Stimulated activated CD8-positive, alpha-beta memory T cell treated with anti-CD3 and anti-CD28 coated beads, Interleukin-15, amount 100 ng/mL, for 24 hours (primary cell): ENCODE measurements at regions not wholly inside any gene's neighbourhood (a gene's known extent, or its start where the extent isn't known, plus 50 kb on each side); places are given as distances from the start of the nearest gene placed in this dataset.

ENCODE experiments used
- DNase-seq: peaks from one replicate; pipeline ENCODE4 v3.0.0-alpha.2; 2020; ENCODE audit warnings: low read depth

GRCh38 chr1:144322598-144322997 lies 50.8 kb downstream of the PPIAL4E start:
- peak; percentile 0 for DNase-seq
